Trophoblast cell (in vitro differentiated cells and primary cell): ENCODE measurements at regions not wholly inside any gene's neighbourhood (a gene's known extent, or its start where the extent isn't known, plus 50 kb on each side); places are given as distances from the start of the nearest gene placed in this dataset.

Experiments used
- DNase-seq, 2 donors: peaks; one replicate each; pipeline ENCODE4 v3.0.0-alpha.2; 2016
- H2AFZ ChIP-seq: 2 replicates; pipeline ENCODE4 v1.6.1; 2013; ENCODE audit warnings: low read length, moderate library complexity, mild to moderate bottlenecking; ENCODE audit not compliant: insufficient read depth, poor library complexity
- H2AK5ac ChIP-seq: 2 replicates; pipeline ENCODE4 v1.6.1; 2013; ENCODE audit warnings: mild to moderate bottlenecking, low read length
- H2BK120ac ChIP-seq: 2 replicates; pipeline ENCODE4 v1.6.1; 2013; ENCODE audit warnings: low read length, mild to moderate bottlenecking, moderate library complexity; ENCODE audit not compliant: insufficient read depth, poor library complexity
- H2BK12ac ChIP-seq: 2 replicates; pipeline ENCODE4 v1.6.1; 2013; ENCODE audit warnings: mild to moderate bottlenecking, low read length, moderate library complexity
- H2BK5ac ChIP-seq: 2 replicates; pipeline ENCODE4 v1.6.1; 2013; ENCODE audit warnings: low read length, low read depth, moderate library complexity, mild to moderate bottlenecking; ENCODE audit not compliant: poor library complexity
- H3K14ac ChIP-seq: 2 replicates; pipeline ENCODE4 v1.6.1; 2013; ENCODE audit warnings: mild to moderate bottlenecking, low read length
- H3K18ac ChIP-seq: 2 replicates; pipeline ENCODE4 v1.6.1; 2013; ENCODE audit warnings: mild to moderate bottlenecking, low read length
- H3K23ac ChIP-seq: 2 replicates; pipeline ENCODE4 v1.6.1; 2013; ENCODE audit warnings: low read length
- H3K27ac ChIP-seq: 2 replicates; pipeline ENCODE4 v1.5.1; 2013; ENCODE audit warnings: low read depth, mild to moderate bottlenecking, inconsistent platforms, low read length, moderate library complexity
- H3K27me3 ChIP-seq: 2 replicates; pipeline ENCODE4 v1.6.1; 2013; ENCODE audit warnings: inconsistent platforms, mild to moderate bottlenecking, low read length, moderate library complexity; ENCODE audit not compliant: insufficient read depth
- H3K36me3 ChIP-seq, 2 experiments: 1 replicate in 1 of 2; 2 replicates in 1 of 2; pipeline ENCODE4 v1.6.1; 2013; ENCODE audit warnings: low read length in 2 of 2, mild to moderate bottlenecking in 2 of 2, moderate library complexity in 1 of 2; ENCODE audit not compliant: insufficient read depth in 2 of 2, control insufficient read depth in 1 of 2
- H3K4ac ChIP-seq: 2 replicates; pipeline ENCODE4 v1.6.1; 2013; ENCODE audit warnings: low read depth, mild to moderate bottlenecking, low read length, moderate library complexity
- H3K4me1 ChIP-seq, 2 experiments: 1 replicate in 1 of 2; 2 replicates in 1 of 2; pipeline ENCODE4 v1.6.1; 2013; ENCODE audit warnings: low read length in 2 of 2, mild to moderate bottlenecking in 2 of 2, moderate library complexity in 1 of 2; ENCODE audit not compliant: insufficient read depth in 2 of 2, control insufficient read depth in 1 of 2
- H3K4me2 ChIP-seq: 2 replicates; pipeline ENCODE4 v1.6.1; 2013; ENCODE audit warnings: inconsistent platforms, mild to moderate bottlenecking, low read length, moderate library complexity
- H3K4me3 ChIP-seq: 2 replicates; pipeline ENCODE4 v1.5.1; 2013; ENCODE audit warnings: mild to moderate bottlenecking, low read depth, low read length, inconsistent platforms
- H3K79me1 ChIP-seq: one replicate; pipeline ENCODE4 v1.6.1; 2013; ENCODE audit warnings: low read length
- H3K79me2 ChIP-seq: 2 replicates; pipeline ENCODE4 v1.6.1; 2013; ENCODE audit warnings: low read length, mild to moderate bottlenecking; ENCODE audit not compliant: control insufficient read depth, insufficient read depth, poor library complexity
- H3K9ac ChIP-seq: 2 replicates; pipeline ENCODE4 v1.6.1; 2013; ENCODE audit warnings: mild to moderate bottlenecking, low read length
- H3K9me3 ChIP-seq: 2 replicates; pipeline ENCODE4 v1.6.1; 2013; ENCODE audit warnings: low read depth, mild to moderate bottlenecking, control low read depth, inconsistent platforms, low read length; ENCODE audit not compliant: insufficient read depth
- H4K12ac ChIP-seq: 2 replicates; pipeline ENCODE4 v1.6.1; 2013; ENCODE audit warnings: low read depth, mild to moderate bottlenecking, low read length, moderate library complexity
- H4K8ac ChIP-seq: 2 replicates; pipeline ENCODE4 v1.6.1; 2013; ENCODE audit warnings: low read depth, mild to moderate bottlenecking, low read length, moderate library complexity
- H4K91ac ChIP-seq: one replicate; pipeline ENCODE4 v1.6.1; 2013; ENCODE audit warnings: low read depth, mild to moderate bottlenecking, low read length, moderate library complexity
- WGBS: extraction: QIAGEN DNeasy Blood & Tissue Kit; methylation state at CpG from one replicate; pipeline ENCODE4 v1.1.7; 2013; ENCODE audit warnings: missing lambda C conversion rate; ENCODE audit not compliant: insufficient read length, insufficient coverage; ENCODE audit errors: extremely low coverage; 5-methylcytosine and 5-hydroxymethylcytosine counted together

- Histone ChIP-seq H3K79me2 (no peaks in the 10 kb centered on the region), H2AFZ (no peak overlapping the region), H3K14ac (no peak overlapping the region), H3K79me1 (no peaks in the 10 kb centered on the region), H3K4me1 (peaks cover 3 to 4% of the 10 kb centered on the region in 2 experiments), H4K12ac (no peak overlapping the region), H3K4me2 (no peak overlapping the region), H3K9me3 (no peaks in the 10 kb centered on the region), H4K8ac (no peak overlapping the region), H3K4me3 (no peak overlapping the region), H3K18ac (no peak overlapping the region), H2AK5ac (no peak overlapping the region), H2BK12ac (peak overlapping the region; percentile 84), H3K4ac (no peak overlapping the region), H2BK120ac (no peak overlapping the region), H3K23ac (no peak overlapping the region), H4K91ac (no peak overlapping the region), H3K9ac (no peak overlapping the region), H3K27me3 (no peaks in the 10 kb centered on the region), H3K27ac (no peak overlapping the region), H3K36me3 (no peaks in the 10 kb centered on the region), H2BK5ac (no peak overlapping the region)
- WGBS: no CpG with 5 or more reads among the region's 2 CpGs
- DNase-seq: peak in 1 of 2 donors; percentile 25
Measured at GRCh38 chr12:119245904-119246494, 67.3 kb downstream of the HSPB8 start.

GRCh38 chr12:119247007-119247719, 68.4 kb downstream of the HSPB8 start:
- Histone ChIP-seq H2BK5ac (no peak overlapping the region), H4K91ac (no peak overlapping the region), H3K9me3 (no peaks in the 10 kb centered on the region), H3K4me2 (no peak overlapping the region), H3K4ac (no peak overlapping the region), H2AK5ac (no peak overlapping the region), H3K23ac (no peak overlapping the region), H4K12ac (no peak overlapping the region), H3K18ac (no peak overlapping the region), H3K9ac (no peak overlapping the region), H3K79me1 (no peaks in the 10 kb centered on the region), H2BK12ac (no peak overlapping the region), H3K4me1 (peaks cover 3 to 4% of the 10 kb centered on the region in 2 experiments), H3K27ac (no peak overlapping the region), H3K36me3 (no peaks in the 10 kb centered on the region), H3K27me3 (no peaks in the 10 kb centered on the region), H3K4me3 (no peak overlapping the region), H3K14ac (no peak overlapping the region), H2BK120ac (no peak overlapping the region), H3K79me2 (no peaks in the 10 kb centered on the region), H2AFZ (no peak overlapping the region), H4K8ac (no peak overlapping the region)
- no CpG with 5 or more reads among the region's 6 CpGs for WGBS
- no peak for DNase-seq

- H3K4me1 ChIP-seq: peaks cover 3 to 4% of the 10 kb centered on the region in 2 experiments
- no peaks in the 10 kb centered on the region for H3K79me2 ChIP-seq
- no peak overlapping the region for H3K18ac ChIP-seq
- no peaks in the 10 kb centered on the region for H3K36me3 ChIP-seq
- H2BK12ac ChIP-seq: no peak overlapping the region
- H3K9me3 ChIP-seq: no peaks in the 10 kb centered on the region
- H2AK5ac ChIP-seq: no peak overlapping the region
- no peak overlapping the region for H3K4ac ChIP-seq
- no peak overlapping the region for H2BK120ac ChIP-seq
- H3K14ac ChIP-seq: no peak overlapping the region
- no peak overlapping the region for H3K23ac ChIP-seq
- no peak overlapping the region for H2AFZ ChIP-seq
- H3K4me2 ChIP-seq: no peak overlapping the region
- no peak overlapping the region for H3K9ac ChIP-seq
- H3K4me3 ChIP-seq: no peak overlapping the region
- no peak overlapping the region for H3K27ac ChIP-seq
- no peak overlapping the region for H2BK5ac ChIP-seq
- H4K91ac ChIP-seq: no peak overlapping the region
- no peak overlapping the region for H4K12ac ChIP-seq
- H3K27me3 ChIP-seq: no peaks in the 10 kb centered on the region
- DNase-seq: no peak
- no peaks in the 10 kb centered on the region for H3K79me1 ChIP-seq
- H4K8ac ChIP-seq: no peak overlapping the region
Measured at GRCh38 chr12:119247720-119248043, 69.0 kb downstream of the HSPB8 start.

DNA sequence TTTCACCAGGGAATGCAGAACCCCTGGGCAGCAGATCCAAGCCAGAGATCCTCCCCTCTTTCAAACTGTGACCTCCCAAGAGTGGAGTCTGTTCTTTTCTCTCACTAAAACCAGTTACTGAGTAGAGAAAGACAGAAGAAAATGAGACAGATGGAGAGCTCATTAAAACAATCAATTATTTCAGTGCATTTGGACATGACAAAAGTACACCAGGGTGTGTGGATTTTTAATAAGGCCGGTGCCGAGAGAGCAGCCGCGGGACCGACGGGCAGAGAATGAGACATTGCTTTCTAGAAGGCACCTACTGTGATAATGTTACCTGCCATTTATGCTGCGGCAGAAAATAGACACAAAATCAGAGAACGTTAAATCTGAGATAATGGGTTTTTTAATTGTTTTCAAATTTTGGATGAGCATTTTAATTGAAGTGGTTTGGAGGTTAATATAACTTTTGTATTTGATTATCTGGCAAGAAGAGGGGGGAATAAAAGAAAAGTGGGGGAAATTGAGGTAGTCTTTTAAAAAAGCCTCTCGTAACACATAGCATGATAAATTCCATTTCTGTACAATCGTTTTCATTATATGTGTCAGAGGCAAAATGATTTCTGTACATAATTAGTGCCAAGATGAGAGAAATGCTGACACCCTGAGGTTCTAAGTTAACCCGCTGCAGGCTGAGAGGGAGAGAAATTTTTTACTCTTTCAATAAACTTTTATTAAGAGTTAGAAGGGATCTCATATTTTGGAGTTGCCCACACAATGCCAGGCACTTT, 70.8 kb downstream of the HSPB8 start:
- H4K12ac ChIP-seq: no peak overlapping the region
- no peak overlapping the region for H3K9ac ChIP-seq
- no peak overlapping the region for H2BK12ac ChIP-seq
- H3K79me1 ChIP-seq: no peaks in the 10 kb centered on the region
- H3K27ac ChIP-seq: no peak overlapping the region
- H3K4ac ChIP-seq: no peak overlapping the region
- no peaks in the 10 kb centered on the region for H3K36me3 ChIP-seq
- H3K23ac ChIP-seq: no peak overlapping the region
- H2BK120ac ChIP-seq: no peak overlapping the region
- H4K8ac ChIP-seq: no peak overlapping the region
- no peak overlapping the region for H2AK5ac ChIP-seq
- H4K91ac ChIP-seq: no peak overlapping the region
- H3K4me3 ChIP-seq: no peak overlapping the region
- H3K27me3 ChIP-seq: no peaks in the 10 kb centered on the region
- no peak overlapping the region for H3K18ac ChIP-seq
- no peak overlapping the region for H2AFZ ChIP-seq
- no peak for DNase-seq
- H3K9me3 ChIP-seq: no peaks in the 10 kb centered on the region
- no CpG with 5 or more reads among the region's 11 CpGs for WGBS
- no peaks in the 10 kb centered on the region for H3K79me2 ChIP-seq
- peaks cover 3 to 4% of the 10 kb centered on the region in 2 experiments for H3K4me1 ChIP-seq
- no peak overlapping the region for H3K4me2 ChIP-seq
- no peak overlapping the region for H3K14ac ChIP-seq
- H2BK5ac ChIP-seq: no peak overlapping the region
